Stimulated activated effector memory CD8-positive, alpha-beta T cell treated with anti-CD3 and anti-CD28 coated beads, Interleukin-12 subunit alpha, Interleukin-12 subunit beta, amount 100 ng/mL, for 72 hours (primary cell): ENCODE measurements at regions not wholly inside any gene's neighbourhood (a gene's known extent, or its start where the extent isn't known, plus 50 kb on each side); places are given as distances from the start of the nearest gene placed in this dataset.

ENCODE experiments used
- ATAC-seq: fragments of 150-1000 bp; cut with Tn5 transposase; 2 replicates; pipeline ENCODE4 v1.10.0; 2021
- DNase-seq, 2 donors: peaks; one replicate each; pipeline ENCODE4 v3.0.0; 2021 to 2022; ENCODE audit warnings: low spot score in 2 of 2
- H3K27ac Mint-ChIP-seq: one replicate; pipeline ENCODE4 v1.8.0; 2022; ENCODE audit warnings: mild to moderate bottlenecking, mixed read lengths
- H3K36me3 Mint-ChIP-seq: one replicate; pipeline ENCODE4 v1.8.0; 2022; ENCODE audit warnings: mild to moderate bottlenecking, mixed read lengths
- H3K4me1 Mint-ChIP-seq: one replicate; pipeline ENCODE4 v1.8.0; 2022; ENCODE audit warnings: mixed read lengths
- H3K4me3 Mint-ChIP-seq: one replicate; pipeline ENCODE4 v1.8.0; 2022; ENCODE audit warnings: mild to moderate bottlenecking, mixed read lengths
- H3K9me3 Mint-ChIP-seq: one replicate; pipeline ENCODE4 v1.8.0; 2022; ENCODE audit warnings: mixed read lengths

DNA sequence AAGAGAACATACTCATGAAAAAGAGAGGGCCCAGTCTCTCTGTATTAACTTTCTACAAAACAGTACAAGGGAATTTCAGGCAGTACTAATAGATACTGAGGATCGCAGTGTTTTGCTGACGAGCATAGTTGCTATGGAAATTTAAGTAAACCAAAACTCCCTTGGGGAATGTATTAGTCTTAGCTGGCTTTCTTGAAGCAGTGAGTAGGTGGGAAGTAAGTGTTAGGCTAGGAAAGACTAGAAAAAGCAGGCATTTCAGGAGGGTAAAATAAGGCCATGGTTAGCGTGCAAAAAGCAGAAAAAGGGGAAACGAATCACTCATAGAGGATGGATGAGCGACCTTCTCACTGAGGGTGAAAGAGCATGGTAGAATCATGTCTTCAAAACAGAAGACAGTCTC lies 84.3 kb upstream of the ACTBL2 start:
- H3K27ac Mint-ChIP-seq: no peak overlapping the region
- no peaks in the 10 kb centered on the region for H3K9me3 Mint-ChIP-seq
- no peaks in the 10 kb centered on the region for H3K36me3 Mint-ChIP-seq
- H3K4me1 Mint-ChIP-seq: no peaks in the 10 kb centered on the region
- ATAC-seq (no peak), DNase-seq (no peak)
- no peak overlapping the region for H3K4me3 Mint-ChIP-seq

DNA sequence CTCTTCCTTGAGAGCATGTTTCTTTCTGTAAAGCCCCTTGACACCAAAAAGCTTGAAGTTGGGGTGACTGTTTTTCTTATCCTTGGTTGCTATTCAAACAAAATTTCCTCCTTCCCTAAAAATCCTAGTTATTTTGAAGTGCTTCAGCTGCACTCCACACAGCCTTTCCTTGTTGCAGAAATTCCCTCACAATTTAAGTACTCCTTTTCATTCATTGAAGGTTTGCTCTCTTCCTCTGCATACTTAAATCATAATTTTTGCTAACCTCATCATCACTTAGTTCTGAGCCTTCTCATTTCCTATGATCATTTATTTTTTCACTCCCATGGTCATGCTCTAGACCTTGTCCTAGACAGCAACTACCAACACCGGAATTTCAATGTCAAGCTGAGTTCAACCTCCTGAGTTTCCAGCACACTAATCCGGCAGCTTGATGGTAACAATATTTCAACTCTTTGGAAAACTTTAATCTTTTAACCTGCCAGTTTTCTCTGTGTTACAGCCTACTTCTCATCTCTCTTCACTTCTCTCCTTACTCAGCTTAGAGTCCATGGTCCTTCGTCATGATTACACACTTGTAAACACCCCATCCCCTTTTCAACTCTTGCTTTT lies 78.7 kb upstream of the ACTBL2 start:
- ATAC-seq (no peak), DNase-seq (no peak)
- no peaks in the 10 kb centered on the region for H3K9me3 Mint-ChIP-seq
- no peaks in the 10 kb centered on the region for H3K4me1 Mint-ChIP-seq
- no peaks in the 10 kb centered on the region for H3K36me3 Mint-ChIP-seq
- H3K27ac Mint-ChIP-seq: no peak overlapping the region
- H3K4me3 Mint-ChIP-seq: no peak overlapping the region

DNA sequence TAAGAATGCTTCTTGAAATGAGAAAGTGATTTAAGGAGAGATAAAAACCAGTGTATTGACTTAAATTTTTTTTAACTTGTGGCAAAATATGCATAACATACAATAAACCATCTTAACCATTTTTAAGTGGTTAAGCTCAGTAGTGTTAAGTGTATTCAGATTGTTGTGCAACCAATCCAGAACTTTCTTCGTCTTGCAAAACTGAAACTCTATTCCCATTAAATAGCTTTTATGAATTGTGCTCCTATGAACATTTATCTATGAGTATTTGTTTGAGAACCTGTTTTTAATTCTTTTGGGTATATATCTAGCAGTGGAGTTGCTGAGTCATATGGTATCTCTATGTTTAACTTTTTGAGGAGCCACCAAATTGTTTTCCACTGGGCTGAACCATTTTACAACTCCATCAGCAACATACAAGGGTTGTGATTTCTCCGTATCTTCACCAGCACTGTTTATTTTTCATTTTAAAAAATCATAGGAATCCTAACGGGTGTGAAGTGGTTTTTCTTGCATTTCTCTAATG lies 76.6 kb upstream of the ACTBL2 start:
- no peaks in the 10 kb centered on the region for H3K36me3 Mint-ChIP-seq
- DNase-seq: no peak
- ATAC-seq: no peak
- no peak overlapping the region for H3K4me3 Mint-ChIP-seq
- H3K9me3 Mint-ChIP-seq: no peaks in the 10 kb centered on the region
- no peak overlapping the region for H3K27ac Mint-ChIP-seq
- no peaks in the 10 kb centered on the region for H3K4me1 Mint-ChIP-seq

DNA sequence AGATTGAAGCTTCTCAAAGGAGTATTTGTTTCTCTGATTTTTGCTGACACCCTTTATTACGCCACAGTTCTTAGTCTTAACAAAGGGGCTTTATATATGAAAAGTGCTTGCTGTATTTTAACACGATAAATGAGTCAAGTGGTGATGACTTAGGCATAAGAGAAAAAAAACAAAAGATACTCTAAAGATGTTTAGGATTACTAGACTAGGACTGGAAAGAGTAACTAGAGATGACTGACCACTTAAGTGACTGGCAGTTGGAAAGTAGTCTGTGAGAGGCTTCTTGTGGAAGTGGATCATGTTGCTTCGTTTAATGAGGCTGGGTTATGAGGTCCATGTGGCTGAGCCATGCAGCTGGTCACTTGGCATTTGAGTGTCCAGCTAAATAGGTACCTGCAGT lies 69.4 kb upstream of the ACTBL2 start:
- ATAC-seq: no peak
- Mint-ChIP-seq H3K36me3 (no peaks in the 10 kb centered on the region), H3K4me3 (no peak overlapping the region), H3K9me3 (peaks cover 4% of the 10 kb centered on the region), H3K27ac (no peak overlapping the region), H3K4me1 (no peaks in the 10 kb centered on the region)
- no peak for DNase-seq

DNA sequence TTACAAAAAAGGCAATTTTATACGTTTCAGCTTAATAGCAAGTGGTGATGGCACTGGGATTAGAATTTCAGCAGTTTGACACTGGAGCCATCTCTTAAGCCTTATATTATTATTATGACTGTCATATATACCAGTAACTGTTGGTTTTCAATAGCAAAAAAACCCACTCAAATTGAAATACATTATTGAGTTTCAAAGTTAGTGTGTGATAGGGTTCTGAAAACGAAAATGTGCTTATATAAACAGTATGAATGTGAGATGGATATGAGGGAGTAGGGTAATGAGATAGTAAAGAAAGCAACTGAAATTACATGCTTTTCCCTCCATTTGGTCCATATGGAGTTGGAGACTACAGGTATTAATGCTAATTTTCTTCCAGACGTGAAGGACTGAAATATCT lies 68.6 kb upstream of the ACTBL2 start:
- no peaks in the 10 kb centered on the region for H3K36me3 Mint-ChIP-seq
- no peaks in the 10 kb centered on the region for H3K4me1 Mint-ChIP-seq
- DNase-seq: no peak
- H3K9me3 Mint-ChIP-seq: peaks cover 4% of the 10 kb centered on the region
- no peak overlapping the region for H3K27ac Mint-ChIP-seq
- H3K4me3 Mint-ChIP-seq: no peak overlapping the region
- ATAC-seq: peak; percentile 39

DNA sequence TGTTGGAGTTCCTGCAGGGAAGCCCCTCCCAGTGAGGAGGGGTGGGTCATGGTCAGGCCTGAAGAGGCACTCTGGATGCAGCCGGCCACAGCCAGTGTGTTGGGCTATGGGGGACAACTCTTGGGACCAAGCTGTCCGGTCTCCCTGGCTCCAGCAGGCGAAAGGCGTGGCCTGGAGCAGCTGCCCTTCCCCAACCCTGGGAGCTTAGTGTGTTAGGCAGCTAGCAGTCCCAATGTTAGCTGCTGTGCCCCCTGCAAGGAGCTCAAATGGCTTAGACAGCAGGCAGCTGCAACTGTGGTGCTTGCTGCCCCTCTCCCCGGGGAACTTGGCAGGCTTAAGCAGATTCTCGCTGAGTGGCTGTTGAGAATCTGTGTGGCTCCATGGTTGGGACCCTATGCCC lies 67.5 kb upstream of the ACTBL2 start:
- no peak overlapping the region for H3K4me3 Mint-ChIP-seq
- ATAC-seq: no peak
- H3K27ac Mint-ChIP-seq: no peak overlapping the region
- H3K36me3 Mint-ChIP-seq: no peaks in the 10 kb centered on the region
- DNase-seq: no peak
- H3K9me3 Mint-ChIP-seq: peaks cover 4% of the 10 kb centered on the region
- no peaks in the 10 kb centered on the region for H3K4me1 Mint-ChIP-seq

DNA sequence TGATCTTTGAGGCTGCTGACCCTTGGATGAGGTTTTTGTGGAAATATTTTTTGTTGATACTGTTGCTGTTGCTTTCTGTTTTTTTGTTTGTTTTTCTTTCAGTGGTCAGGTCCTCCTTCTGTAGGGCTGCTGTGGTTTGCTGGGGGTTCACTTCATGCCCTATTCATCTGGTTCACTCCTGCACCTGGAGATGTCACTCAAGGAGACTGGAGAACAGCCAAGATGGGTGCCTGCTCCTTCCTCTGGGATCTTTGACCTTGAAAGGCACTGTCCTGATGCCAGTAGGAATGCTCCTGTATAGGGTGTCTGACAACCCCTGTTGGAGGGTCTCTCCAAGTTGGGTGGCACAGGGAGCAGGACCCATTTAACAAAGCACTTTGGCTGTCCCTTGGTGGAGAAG lies 67.0 kb upstream of the ACTBL2 start:
- ATAC-seq: no peak
- Mint-ChIP-seq H3K27ac (no peak overlapping the region), H3K36me3 (no peaks in the 10 kb centered on the region)

DNA sequence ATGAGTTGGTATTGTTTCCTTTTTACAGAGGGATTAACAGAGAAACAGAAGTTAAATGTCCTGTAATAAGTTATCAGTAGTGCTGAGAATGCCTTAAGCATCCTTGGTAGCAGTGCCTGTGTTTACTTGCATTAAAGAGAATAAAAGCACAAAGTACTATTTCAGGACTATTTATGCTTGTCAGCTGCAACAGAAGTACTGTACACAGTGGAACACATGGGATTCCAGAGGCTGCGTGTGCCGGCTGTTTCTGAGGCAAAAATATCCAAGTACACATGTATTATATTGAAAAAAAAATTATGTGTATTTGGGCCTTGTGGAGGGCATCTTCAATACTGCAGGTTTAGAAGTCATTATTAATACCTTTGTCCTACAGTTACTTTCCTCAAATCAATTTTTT lies 58.2 kb upstream of the ACTBL2 start:
- ATAC-seq: no peak

More for the DNA sequence above, 67.0 kb upstream of the ACTBL2 start:
- Mint-ChIP-seq H3K4me3 (no peak overlapping the region), H3K9me3 (peaks cover 4% of the 10 kb centered on the region), H3K4me1 (no peaks in the 10 kb centered on the region)
- DNase-seq: no peak

DNA sequence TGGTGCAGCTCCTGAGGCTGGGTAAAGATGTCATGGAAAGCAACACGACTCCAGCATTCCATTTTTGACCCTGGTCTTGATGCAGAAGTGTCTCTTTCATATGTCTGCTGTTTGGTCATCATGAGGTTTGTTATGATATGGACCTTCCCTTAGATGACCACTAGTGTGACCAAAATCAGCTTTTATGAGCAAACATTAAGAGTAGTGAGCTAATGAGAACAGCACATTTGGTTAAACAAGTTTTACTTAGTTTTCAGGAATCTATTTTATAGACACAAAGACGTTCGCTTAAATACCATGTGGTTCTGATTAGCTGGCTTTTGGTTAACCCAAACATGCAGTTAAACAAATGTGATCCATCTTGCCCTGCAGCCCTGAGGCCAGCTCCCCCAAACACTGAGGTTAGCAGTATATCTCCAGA lies 56.7 kb upstream of the ACTBL2 start:
- Mint-ChIP-seq H3K9me3 (no peaks in the 10 kb centered on the region), H3K36me3 (no peaks in the 10 kb centered on the region), H3K27ac (no peak overlapping the region)

More for the DNA sequence above, 58.2 kb upstream of the ACTBL2 start:
- Mint-ChIP-seq H3K4me3 (no peak overlapping the region), H3K27ac (no peak overlapping the region), H3K4me1 (no peaks in the 10 kb centered on the region), H3K36me3 (no peaks in the 10 kb centered on the region), H3K9me3 (no peaks in the 10 kb centered on the region)
- no peak for DNase-seq

DNA sequence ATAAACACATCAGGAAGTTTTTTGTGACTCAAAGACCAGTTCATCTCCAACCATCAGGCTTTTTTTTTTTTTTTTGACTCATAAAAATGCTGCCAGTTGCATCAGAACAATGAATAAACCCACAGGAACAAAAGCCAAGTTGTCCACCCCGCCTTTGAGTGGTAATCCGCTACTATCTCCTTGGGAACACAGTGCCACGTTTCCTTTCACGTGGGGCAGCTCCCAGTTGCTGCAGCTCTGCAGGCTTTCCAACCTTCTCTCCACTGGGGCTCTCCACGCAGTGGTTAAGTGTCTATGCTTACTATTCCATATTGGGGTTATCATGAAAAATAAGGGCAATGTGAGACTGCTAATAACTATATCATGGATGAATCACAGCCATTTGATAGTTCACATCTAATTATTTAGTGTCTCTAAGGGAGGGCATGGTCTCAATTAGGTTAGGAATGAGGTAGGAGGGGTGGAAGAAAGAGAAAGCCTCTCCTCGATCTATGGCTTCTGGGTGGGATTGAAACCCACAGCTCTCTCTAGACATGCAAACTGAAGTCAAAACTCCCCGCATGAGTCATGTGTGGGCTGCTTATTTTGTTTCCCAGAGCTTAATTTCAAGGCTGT lies 55.8 kb upstream of the ACTBL2 start:
- Mint-ChIP-seq H3K4me1 (no peaks in the 10 kb centered on the region), H3K4me3 (no peak overlapping the region), H3K36me3 (no peaks in the 10 kb centered on the region), H3K9me3 (no peaks in the 10 kb centered on the region), H3K27ac (no peak overlapping the region)
- ATAC-seq (no peak), DNase-seq (no peak)

More for the DNA sequence above, 56.7 kb upstream of the ACTBL2 start:
- Mint-ChIP-seq H3K4me1 (no peaks in the 10 kb centered on the region), H3K4me3 (no peak overlapping the region)
- DNase-seq (no peak), ATAC-seq (no peak)

DNA sequence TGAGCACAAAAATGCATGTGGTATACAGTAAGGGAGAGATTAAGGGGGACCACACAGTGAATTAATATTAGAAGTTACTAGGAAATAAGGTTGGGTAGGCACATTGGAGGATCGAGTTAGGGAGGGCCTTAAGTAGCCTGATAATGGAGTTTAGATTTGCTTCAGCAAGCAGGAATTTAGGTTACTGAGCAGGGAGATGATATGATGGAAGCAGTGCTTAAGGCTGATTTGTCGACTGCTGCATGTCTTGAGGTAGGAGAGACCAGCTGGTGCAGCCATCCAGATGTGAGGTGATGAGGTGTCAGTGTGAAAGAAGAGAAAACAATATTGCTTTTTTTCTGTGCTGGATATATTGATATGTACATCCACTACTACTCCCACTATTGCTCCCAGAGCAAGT lies 55.2 kb upstream of the ACTBL2 start:
- no peak for DNase-seq
- no peaks in the 10 kb centered on the region for H3K4me1 Mint-ChIP-seq
- no peak for ATAC-seq
- no peak overlapping the region for H3K27ac Mint-ChIP-seq
- no peaks in the 10 kb centered on the region for H3K9me3 Mint-ChIP-seq
- H3K4me3 Mint-ChIP-seq: no peak overlapping the region
- no peaks in the 10 kb centered on the region for H3K36me3 Mint-ChIP-seq

DNA sequence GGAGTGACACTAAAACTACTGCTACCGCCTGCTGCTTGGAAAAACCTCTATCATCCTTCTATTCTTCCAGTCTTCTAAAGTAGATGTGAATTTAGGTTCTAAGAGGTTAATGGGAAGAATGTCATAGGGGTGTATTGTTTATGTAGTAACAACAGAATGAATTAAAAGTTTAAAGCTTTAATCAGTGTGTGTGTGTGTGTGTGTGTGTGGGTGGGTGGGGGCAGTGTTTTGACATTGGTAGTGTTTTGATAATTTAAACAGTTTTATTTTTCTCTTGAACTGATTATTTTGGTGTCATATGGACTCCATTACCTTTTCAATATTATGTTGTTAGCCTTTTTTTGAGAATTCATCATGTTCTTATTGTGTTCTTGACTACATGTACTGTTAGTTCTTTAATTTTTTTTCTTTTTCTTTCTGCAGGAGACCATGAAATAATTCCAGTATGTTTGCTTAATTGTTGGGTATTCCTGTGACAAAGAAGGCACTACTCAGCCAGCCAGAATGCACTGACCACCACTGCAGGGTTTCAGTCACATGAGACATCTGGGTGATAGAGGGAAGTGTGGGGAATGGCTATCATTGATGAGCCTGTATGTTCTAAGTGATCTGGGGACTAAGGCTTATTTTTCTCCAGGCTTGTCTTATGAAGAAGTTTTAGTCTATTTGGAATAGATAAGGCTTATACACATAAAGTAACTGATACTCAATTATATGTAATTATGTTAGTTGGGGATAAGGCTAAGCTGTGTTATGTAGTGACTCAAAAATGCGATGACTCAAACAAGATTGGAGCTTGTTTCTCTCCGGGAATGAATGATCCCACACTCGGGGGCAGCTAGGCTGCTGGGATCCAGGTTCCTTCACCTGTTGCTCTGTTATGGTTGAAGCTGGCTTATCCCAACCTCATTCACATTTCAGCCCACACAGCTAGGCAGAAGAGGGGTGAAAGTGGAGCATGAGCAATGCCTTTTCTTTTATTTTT lies 50.2 kb upstream of the ACTBL2 start:
- H3K9me3 Mint-ChIP-seq: peaks cover 3% of the 10 kb centered on the region
- no peak for ATAC-seq

More for the DNA sequence above, 50.2 kb upstream of the ACTBL2 start:
- H3K36me3 Mint-ChIP-seq: no peaks in the 10 kb centered on the region
- H3K27ac Mint-ChIP-seq: no peak overlapping the region
- H3K4me1 Mint-ChIP-seq: no peaks in the 10 kb centered on the region
- DNase-seq: no peak
- H3K4me3 Mint-ChIP-seq: no peak overlapping the region
